VCaP (cell line): ENCODE measurements at regions not wholly inside any gene's neighbourhood (a gene's known extent, or its start where the extent isn't known, plus 50 kb on each side); places are given as distances from the start of the nearest gene placed in this dataset.

Source experiments
- H3K27ac ChIP-seq: fragments of 450-650 bp; 2 replicates; pipeline ENCODE4 v1.5.1; 2017
- TF ChIP-seq, protein P1 (sequence below): fragments of 450-650 bp; conservative IDR thresholded peaks from 2 replicates; pipeline ENCODE4 v1.5.1; 2017; ENCODE audit warnings: mild to moderate bottlenecking, moderate library complexity

DNA sequence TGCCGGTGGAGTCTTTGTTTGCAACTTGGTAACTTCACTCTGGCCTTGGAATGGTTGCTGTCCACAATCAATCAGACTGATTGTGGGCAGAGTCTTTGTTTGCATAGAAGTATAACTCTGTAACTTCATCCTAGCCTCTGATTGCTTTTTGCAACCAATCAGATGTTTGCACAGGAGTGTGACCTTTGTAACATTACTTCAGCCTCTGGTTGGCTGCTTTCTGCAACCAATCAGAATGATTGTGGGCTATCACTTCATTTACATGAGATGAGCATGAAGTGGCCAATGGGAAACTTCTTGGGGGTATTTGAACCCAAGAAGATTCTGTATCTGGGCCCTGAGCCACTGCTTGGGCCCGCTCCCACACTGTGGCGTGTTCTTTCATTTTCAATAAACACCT lies 79.6 kb upstream of the CLDN5 start:
- H3K27ac ChIP-seq, result no peak overlapping the region
- TF ChIP-seq, protein P1, sequence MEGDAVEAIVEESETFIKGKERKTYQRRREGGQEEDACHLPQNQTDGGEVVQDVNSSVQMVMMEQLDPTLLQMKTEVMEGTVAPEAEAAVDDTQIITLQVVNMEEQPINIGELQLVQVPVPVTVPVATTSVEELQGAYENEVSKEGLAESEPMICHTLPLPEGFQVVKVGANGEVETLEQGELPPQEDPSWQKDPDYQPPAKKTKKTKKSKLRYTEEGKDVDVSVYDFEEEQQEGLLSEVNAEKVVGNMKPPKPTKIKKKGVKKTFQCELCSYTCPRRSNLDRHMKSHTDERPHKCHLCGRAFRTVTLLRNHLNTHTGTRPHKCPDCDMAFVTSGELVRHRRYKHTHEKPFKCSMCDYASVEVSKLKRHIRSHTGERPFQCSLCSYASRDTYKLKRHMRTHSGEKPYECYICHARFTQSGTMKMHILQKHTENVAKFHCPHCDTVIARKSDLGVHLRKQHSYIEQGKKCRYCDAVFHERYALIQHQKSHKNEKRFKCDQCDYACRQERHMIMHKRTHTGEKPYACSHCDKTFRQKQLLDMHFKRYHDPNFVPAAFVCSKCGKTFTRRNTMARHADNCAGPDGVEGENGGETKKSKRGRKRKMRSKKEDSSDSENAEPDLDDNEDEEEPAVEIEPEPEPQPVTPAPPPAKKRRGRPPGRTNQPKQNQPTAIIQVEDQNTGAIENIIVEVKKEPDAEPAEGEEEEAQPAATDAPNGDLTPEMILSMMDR, result no peak

DNA sequence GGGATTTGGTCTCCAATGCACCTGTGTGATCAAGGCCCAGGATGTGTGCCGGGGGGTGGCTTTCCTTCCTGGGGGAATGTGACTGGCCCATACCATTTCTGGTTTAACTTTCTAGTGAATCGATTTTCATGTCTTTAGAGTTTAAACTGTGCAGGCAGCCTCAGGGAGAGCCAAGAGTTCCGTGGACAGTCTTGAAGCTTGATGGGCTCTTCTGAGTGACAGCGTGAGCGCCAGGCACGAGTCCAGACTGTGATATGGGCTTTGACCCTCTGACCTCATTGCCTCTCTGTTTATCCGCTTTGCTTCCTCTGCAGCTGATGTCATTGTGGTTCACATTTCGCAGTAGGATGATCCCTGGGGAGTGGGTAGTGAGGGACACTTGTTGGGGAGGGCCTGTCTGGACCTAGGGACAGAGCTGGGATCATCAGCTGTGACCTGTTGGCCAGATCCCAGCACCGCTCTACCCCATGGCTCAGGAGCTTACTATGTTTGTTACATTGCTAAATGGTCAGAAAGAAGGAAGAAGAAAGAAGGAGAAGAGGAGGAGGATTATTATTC lies 80.6 kb upstream of the CLDN5 start:
- H3K27ac ChIP-seq, result peak overlapping the region; percentile 99
- TF ChIP-seq, protein P1, result no peak

DNA sequence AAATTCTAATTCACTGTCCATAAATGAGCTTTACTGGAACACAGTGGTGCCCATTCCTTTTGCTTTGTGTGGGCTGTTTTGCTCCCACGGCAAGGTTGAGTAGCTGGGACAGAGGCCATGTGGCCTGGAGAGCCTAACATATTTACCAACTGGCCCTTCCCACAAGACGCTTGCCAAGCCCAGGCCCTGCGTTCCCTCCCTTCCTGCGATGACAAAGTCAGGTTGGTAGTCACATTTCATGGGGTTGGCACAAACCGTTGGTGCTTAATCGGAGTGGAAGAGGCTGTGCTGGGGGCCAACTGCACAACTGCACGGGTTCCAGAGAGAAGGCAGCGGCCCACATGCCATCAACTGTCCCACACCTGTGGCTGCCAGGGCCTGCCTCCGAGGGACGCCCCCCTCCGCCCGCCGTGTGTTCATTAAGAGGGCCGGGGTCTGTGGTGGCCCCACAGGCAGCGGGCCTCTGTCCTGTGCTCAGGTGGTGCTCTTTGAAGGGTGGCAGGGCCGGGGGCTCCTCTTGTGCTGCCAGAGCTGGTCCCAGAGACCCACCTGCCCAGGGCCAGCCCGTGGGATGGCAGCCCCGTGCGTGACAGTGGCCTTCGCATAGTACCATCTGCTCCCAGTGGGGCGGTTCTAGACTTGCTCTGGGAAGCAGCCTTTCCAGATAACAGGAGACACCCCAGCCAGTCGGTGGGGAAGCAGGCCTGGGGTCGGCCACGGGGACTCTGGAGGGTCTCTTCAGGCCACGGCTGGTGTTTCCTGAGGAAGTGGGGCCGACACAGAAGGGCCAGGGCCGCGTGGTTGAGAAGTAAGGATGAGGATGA lies 81.5 kb upstream of the CLDN5 start:
- peak overlapping the region; percentile 99 for H3K27ac ChIP-seq
- TF ChIP-seq, protein P1, result no peak

DNA sequence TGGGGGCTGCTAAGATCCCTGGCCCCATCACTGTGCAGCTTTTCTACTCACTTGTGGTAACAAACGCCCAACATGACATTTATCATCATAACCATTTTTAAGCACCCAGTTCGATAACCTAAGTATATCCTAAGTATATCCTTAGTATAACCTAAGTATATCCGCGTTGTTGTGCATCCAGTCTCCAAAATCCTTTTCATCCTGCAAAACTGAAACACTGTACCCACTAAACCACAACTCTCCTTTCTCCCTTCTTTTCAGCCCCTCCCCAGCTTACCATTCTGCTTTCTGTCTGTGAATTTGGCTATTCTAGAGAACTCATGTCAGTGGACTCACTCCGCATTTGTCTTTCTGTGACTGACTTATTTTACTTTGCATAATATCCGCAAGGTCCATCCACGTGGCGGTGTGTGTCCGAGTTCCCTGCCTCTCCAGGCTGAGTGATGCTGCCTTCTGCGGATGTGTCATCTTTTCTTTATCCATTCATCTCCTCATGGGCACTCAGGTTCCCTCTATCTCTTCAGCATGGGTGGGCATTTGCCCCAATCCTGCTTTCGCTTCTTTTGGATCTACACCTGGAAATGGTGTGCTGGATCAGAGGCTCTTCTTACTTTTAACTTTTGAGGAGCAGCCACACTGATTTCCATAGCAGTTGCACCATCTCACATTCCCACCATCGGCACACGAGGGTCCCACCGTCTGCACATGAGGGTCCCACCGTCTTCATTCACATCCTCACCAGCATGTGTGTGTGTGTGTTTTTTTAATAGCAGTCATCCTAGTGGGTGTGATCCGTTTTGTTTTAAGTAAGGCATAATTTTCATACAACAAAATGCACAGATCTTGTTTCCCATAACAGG lies 82.4 kb upstream of the CLDN5 start:
- TF ChIP-seq, protein P1, result no peak
- peak overlapping the region; percentile 99 for H3K27ac ChIP-seq

DNA sequence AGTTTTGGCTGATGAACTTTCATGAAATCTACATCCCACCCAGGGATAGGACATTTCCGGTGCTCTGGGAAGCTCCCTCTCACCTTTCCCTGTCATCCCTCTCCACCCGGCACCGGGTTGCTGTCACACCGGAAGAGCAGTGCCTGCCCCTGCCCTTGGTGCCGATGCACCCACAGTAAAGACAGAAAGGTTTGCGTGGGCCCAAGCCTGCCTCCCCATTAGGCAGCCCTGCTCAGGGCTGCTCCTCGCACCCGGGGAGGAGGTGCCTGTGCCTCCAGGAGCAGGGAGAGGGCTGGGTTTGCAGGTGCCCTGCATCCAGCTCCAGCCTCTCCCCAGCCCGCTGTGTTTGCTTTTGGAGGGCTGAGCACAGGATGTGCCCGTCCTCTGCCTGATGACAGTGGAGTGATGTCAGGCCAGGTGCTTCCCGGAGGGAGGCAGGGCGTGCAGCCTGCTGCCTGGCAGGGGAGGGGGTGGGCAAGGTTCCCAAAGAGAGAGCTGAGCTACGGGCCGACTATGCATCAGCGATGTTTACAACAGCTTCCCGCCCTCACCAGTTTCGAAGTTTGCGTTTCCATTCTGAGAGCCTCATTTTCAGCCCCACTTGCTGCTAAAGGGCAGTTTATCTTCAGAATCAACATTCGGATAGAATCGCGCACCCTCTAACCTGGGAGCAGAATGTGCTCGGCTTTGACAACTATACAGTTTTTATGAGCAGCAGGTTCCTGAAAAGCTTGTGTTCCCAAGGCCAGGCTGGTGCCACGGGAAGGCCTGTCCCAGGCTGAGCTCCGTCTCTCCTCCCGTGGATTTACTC lies 83.2 kb upstream of the CLDN5 start:
- peak overlapping the region; percentile 99 for H3K27ac ChIP-seq
- TF ChIP-seq, protein P1, result no peak

DNA sequence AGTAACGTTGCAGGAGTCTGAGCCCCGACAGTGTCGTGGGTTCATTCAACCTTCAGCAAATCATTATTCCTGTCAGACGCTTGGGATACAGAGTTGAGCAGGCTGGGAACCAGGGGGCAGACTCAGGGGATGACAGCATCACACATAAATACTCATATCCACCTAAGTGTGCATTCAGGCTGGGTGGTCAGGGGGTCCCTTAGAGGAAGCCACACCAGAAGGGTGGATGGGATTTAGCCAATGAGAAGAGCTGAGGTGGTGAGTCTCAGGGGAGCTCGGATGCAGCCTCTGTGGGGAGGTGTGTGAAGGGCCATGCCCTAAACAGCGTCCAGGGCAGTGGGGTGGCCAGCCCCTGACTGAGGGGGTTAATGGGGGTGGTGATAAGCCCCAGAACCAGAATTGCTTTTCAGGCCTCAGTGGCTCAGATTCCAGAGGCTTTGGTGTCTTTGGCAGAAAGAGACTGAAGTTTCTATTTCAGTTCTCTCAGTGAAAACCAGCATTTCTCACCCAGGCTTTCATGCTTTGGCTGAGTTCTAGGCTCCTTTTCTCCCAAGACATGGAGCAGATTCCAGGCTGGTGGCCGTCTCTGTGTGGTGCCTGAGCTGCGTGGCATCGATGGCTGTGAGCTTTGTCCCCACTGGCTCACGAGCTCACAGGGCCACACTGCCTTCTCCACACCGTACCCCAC lies 83.9 kb upstream of the CLDN5 start:
- TF ChIP-seq, protein P1, result no peak
- peak overlapping the region; percentile 99 for H3K27ac ChIP-seq

GRCh38 chr22:19609753-19610152 lies 85.5 kb upstream of the CLDN5 start:
- H3K27ac ChIP-seq, result peak overlapping the region; percentile 99
